ENCODE measurements at regions not wholly inside any gene's neighbourhood (a gene's known extent, or its start where the extent isn't known, plus 50 kb on each side); places are given as distances from the start of the nearest gene placed in this dataset.

DNA sequence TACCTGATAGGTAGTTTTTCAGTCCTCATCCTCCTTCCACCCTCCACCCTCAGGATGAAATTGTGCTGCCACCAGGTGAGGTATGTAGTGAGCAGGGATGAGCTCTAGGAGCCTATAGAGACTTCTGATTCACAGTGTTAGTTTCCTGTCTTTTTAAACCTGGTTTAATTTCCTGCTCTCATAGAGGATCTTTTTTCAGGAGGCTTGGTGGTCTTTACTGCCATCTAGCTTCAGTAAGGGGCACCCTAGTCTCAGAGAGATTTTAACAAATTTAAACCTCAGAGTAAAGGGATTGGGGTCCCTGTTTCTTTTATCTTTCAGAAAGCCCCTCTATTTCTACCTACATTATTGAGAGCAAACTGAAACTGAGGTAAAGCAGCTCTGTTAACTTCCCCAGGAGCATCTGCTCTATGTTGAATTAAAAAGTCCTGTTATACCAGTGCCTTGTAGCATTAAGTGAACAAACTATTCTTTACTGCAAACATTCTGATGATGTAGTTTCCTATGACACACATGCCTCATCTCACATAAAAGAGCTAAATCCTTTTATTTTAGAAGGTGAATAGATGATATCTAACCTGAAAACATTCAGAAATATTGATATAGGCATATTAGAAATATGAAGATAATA is 172.2 kb upstream of the DDHD1 start:
- no peak overlapping the region for H3K4me2 ChIP-seq (ENCODE audit: low read length)
- no peak overlapping the region for H2BK120ac ChIP-seq (ENCODE audit: insufficient read depth, low read length, poor library complexity)
- no peak overlapping the region for H2AFZ ChIP-seq (ENCODE audit: insufficient read depth, low read length, poor library complexity)
- no peaks in the 10 kb centered on the region for H3K36me3 ChIP-seq (ENCODE audit: control insufficient read depth in 1 of 2, insufficient read depth in 2 of 2, low read length in 2 of 2)
- no peak for DNase-seq
- no peak overlapping the region for H2BK12ac ChIP-seq (ENCODE audit: low read length)
- no peaks in the 10 kb centered on the region for H3K9me3 ChIP-seq (ENCODE audit: insufficient read depth, low read depth, low read length)
- no peak overlapping the region for H4K8ac ChIP-seq (ENCODE audit: low read depth, low read length)
- H3K4ac ChIP-seq (ENCODE audit: low read depth, low read length) = no peak overlapping the region
- H2BK5ac ChIP-seq (ENCODE audit: low read depth, low read length, poor library complexity) = no peak overlapping the region
- no peak overlapping the region for H3K18ac ChIP-seq (ENCODE audit: low read length)
- no peak overlapping the region for H3K4me3 ChIP-seq (ENCODE audit: low read depth, low read length)
- H3K14ac ChIP-seq (ENCODE audit: low read length) = no peak overlapping the region
- no peak overlapping the region for H4K91ac ChIP-seq (ENCODE audit: low read depth, low read length)
- no peak overlapping the region for H4K12ac ChIP-seq (ENCODE audit: low read depth, low read length)
- H3K27ac ChIP-seq (ENCODE audit: low read depth, low read length) = no peak overlapping the region
- no peak overlapping the region for H3K9ac ChIP-seq (ENCODE audit: low read length)
- no peaks in the 10 kb centered on the region for H3K27me3 ChIP-seq (ENCODE audit: insufficient read depth, low read length)
- no peaks in the 10 kb centered on the region for H3K4me1 ChIP-seq (ENCODE audit: control insufficient read depth in 1 of 2, insufficient read depth in 2 of 2, low read length in 2 of 2)
- no peak overlapping the region for H3K23ac ChIP-seq (ENCODE audit: low read length)
- no peak overlapping the region for H2AK5ac ChIP-seq (ENCODE audit: low read length)
- H3K79me1 ChIP-seq (ENCODE audit: low read length) = no peaks in the 10 kb centered on the region
- no peaks in the 10 kb centered on the region for H3K79me2 ChIP-seq (ENCODE audit: control insufficient read depth, insufficient read depth, low read length, poor library complexity)

DNA sequence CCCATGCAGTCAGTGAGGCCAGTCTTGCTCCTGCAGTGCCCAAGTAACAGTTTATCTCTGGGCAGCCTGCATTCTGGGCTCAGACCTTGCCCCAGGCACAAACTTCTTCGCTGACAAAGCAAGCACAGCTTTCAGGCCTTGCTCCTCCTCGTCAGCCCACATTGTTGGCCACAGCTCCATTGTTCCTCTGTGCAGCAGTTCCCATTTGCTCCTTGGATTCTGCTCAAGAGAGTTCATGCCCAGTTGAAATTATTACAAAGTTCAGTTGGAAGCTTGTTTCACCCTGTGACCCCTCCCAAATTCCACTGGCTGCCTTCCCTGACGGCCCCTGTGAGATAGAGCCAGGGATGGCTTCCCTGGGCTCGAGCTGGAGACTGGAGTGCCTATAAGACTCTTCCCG is 163.4 kb upstream of the DDHD1 start:
- no peak overlapping the region for H2BK12ac ChIP-seq (ENCODE audit: low read length)
- H3K79me1 ChIP-seq (ENCODE audit: low read length) = no peaks in the 10 kb centered on the region
- H3K27ac ChIP-seq (ENCODE audit: low read depth, low read length) = no peak overlapping the region
- H2AK5ac ChIP-seq (ENCODE audit: low read length) = no peak overlapping the region
- no peak overlapping the region for H3K4me2 ChIP-seq (ENCODE audit: low read length)
- H4K8ac ChIP-seq (ENCODE audit: low read depth, low read length) = no peak overlapping the region
- no CpG with 5 or more reads among the region's 5 CpGs for WGBS (ENCODE audit: extremely low coverage, insufficient coverage, insufficient read length)
- H2AFZ ChIP-seq (ENCODE audit: insufficient read depth, low read length, poor library complexity) = no peak overlapping the region
- H3K9me3 ChIP-seq (ENCODE audit: insufficient read depth, low read depth, low read length) = peaks cover 4% of the 10 kb centered on the region
- peaks cover 0 to 2% of the 10 kb centered on the region in 2 experiments for H3K4me1 ChIP-seq (ENCODE audit: control insufficient read depth in 1 of 2, insufficient read depth in 2 of 2, low read length in 2 of 2)
- H3K14ac ChIP-seq (ENCODE audit: low read length) = no peak overlapping the region
- H3K4me3 ChIP-seq (ENCODE audit: low read depth, low read length) = no peak overlapping the region
- H3K18ac ChIP-seq (ENCODE audit: low read length) = no peak overlapping the region
- no peaks in the 10 kb centered on the region for H3K27me3 ChIP-seq (ENCODE audit: insufficient read depth, low read length)
- H3K79me2 ChIP-seq (ENCODE audit: control insufficient read depth, insufficient read depth, low read length, poor library complexity) = no peaks in the 10 kb centered on the region
- DNase-seq = peak; percentile 78 to 87
- no peak overlapping the region for H4K91ac ChIP-seq (ENCODE audit: low read depth, low read length)
- no peak overlapping the region for H4K12ac ChIP-seq (ENCODE audit: low read depth, low read length)
- H3K36me3 ChIP-seq (ENCODE audit: control insufficient read depth in 1 of 2, insufficient read depth in 2 of 2, low read length in 2 of 2) = no peaks in the 10 kb centered on the region
- H3K9ac ChIP-seq (ENCODE audit: low read length) = no peak overlapping the region
- no peak overlapping the region for H3K23ac ChIP-seq (ENCODE audit: low read length)
- H3K4ac ChIP-seq (ENCODE audit: low read depth, low read length) = no peak overlapping the region
- H2BK120ac ChIP-seq (ENCODE audit: insufficient read depth, low read length, poor library complexity) = no peak overlapping the region
- H2BK5ac ChIP-seq (ENCODE audit: low read depth, low read length, poor library complexity) = no peak overlapping the region

DNA sequence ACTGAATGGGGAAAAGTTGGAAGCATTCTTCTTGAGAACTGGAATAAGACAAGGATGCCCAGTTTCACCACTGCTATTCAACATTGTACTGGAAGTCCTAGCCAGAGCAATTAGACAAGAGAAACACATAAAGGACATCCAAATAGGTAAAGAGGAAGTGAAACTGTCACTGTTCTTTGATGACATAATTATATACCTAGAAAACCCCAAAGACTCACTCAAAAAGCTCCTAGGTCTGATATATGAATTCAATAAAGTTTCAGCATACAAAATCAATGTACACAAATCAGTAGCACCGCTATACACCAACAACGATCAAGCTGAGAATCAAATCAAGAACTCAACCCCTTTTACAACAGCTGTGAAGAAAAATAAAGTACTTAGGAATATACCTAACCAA is 157.3 kb upstream of the DDHD1 start:
- H3K14ac ChIP-seq (ENCODE audit: low read length) = no peak overlapping the region
- no peaks in the 10 kb centered on the region for H3K36me3 ChIP-seq (ENCODE audit: control insufficient read depth in 1 of 2, insufficient read depth in 2 of 2, low read length in 2 of 2)
- no peak overlapping the region for H4K91ac ChIP-seq (ENCODE audit: low read depth, low read length)
- H2BK12ac ChIP-seq (ENCODE audit: low read length) = no peak overlapping the region
- no peak overlapping the region for H3K4me3 ChIP-seq (ENCODE audit: low read depth, low read length)
- H3K79me1 ChIP-seq (ENCODE audit: low read length) = no peaks in the 10 kb centered on the region
- no peak overlapping the region for H3K27ac ChIP-seq (ENCODE audit: low read depth, low read length)
- no peak overlapping the region for H2AK5ac ChIP-seq (ENCODE audit: low read length)
- DNase-seq = no peak
- H3K23ac ChIP-seq (ENCODE audit: low read length) = no peak overlapping the region
- no peak overlapping the region for H4K8ac ChIP-seq (ENCODE audit: low read depth, low read length)
- no peaks in the 10 kb centered on the region for H3K27me3 ChIP-seq (ENCODE audit: insufficient read depth, low read length)
- H2AFZ ChIP-seq (ENCODE audit: insufficient read depth, low read length, poor library complexity) = no peak overlapping the region
- H4K12ac ChIP-seq (ENCODE audit: low read depth, low read length) = no peak overlapping the region
- no peak overlapping the region for H3K4ac ChIP-seq (ENCODE audit: low read depth, low read length)
- WGBS (ENCODE audit: extremely low coverage, insufficient coverage, insufficient read length) = no CpG with 5 or more reads among the region's 2 CpGs
- no peaks in the 10 kb centered on the region for H3K9me3 ChIP-seq (ENCODE audit: insufficient read depth, low read depth, low read length)
- no peak overlapping the region for H3K18ac ChIP-seq (ENCODE audit: low read length)
- no peak overlapping the region for H2BK5ac ChIP-seq (ENCODE audit: low read depth, low read length, poor library complexity)
- no peak overlapping the region for H2BK120ac ChIP-seq (ENCODE audit: insufficient read depth, low read length, poor library complexity)
- no peaks in the 10 kb centered on the region for H3K4me1 ChIP-seq (ENCODE audit: control insufficient read depth in 1 of 2, insufficient read depth in 2 of 2, low read length in 2 of 2)
- no peaks in the 10 kb centered on the region for H3K79me2 ChIP-seq (ENCODE audit: control insufficient read depth, insufficient read depth, low read length, poor library complexity)
- no peak overlapping the region for H3K4me2 ChIP-seq (ENCODE audit: low read length)
- no peak overlapping the region for H3K9ac ChIP-seq (ENCODE audit: low read length)

DNA sequence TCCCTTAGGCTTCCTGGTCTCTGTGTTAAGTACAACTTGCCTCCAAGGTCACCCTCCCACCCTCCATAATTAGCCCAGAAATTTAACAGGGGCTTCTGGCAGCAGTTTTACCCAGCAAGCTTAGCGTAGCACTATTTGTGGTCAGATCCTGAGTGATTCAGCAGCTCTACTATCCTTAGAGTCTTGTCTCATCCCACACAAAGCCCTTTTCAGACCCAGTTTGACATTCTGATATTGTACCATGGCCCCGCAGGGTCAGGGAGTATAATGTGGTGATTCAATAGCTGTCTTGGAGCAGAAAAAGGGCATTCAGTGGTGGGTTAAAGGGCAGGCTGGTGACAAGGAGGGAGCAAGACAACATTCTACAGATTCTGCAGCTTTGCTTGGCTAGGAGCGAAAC is 153.8 kb upstream of the DDHD1 start:
- Histone ChIP-seq H2BK12ac (ENCODE audit: low read length) (no peak overlapping the region), H3K4ac (ENCODE audit: low read depth, low read length) (no peak overlapping the region), H3K9me3 (ENCODE audit: insufficient read depth, low read depth, low read length) (no peaks in the 10 kb centered on the region), H3K4me1 (ENCODE audit: control insufficient read depth in 1 of 2, insufficient read depth in 2 of 2, low read length in 2 of 2) (no peaks in the 10 kb centered on the region), H3K23ac (ENCODE audit: low read length) (peak overlapping the region; percentile 83), H2AK5ac (ENCODE audit: low read length) (no peak overlapping the region), H3K27ac (ENCODE audit: low read depth, low read length) (no peak overlapping the region), H2BK120ac (ENCODE audit: insufficient read depth, low read length, poor library complexity) (no peak overlapping the region), H2BK5ac (ENCODE audit: low read depth, low read length, poor library complexity) (no peak overlapping the region), H3K36me3 (ENCODE audit: control insufficient read depth in 1 of 2, insufficient read depth in 2 of 2, low read length in 2 of 2) (no peaks in the 10 kb centered on the region), H3K79me1 (ENCODE audit: low read length) (no peaks in the 10 kb centered on the region), H3K18ac (ENCODE audit: low read length) (no peak overlapping the region), H3K9ac (ENCODE audit: low read length) (no peak overlapping the region), H3K4me3 (ENCODE audit: low read depth, low read length) (no peak overlapping the region), H4K12ac (ENCODE audit: low read depth, low read length) (no peak overlapping the region), H3K14ac (ENCODE audit: low read length) (no peak overlapping the region), H4K8ac (ENCODE audit: low read depth, low read length) (no peak overlapping the region), H3K4me2 (ENCODE audit: low read length) (no peak overlapping the region), H4K91ac (ENCODE audit: low read depth, low read length) (no peak overlapping the region), H3K79me2 (ENCODE audit: control insufficient read depth, insufficient read depth, low read length, poor library complexity) (no peaks in the 10 kb centered on the region), H3K27me3 (ENCODE audit: insufficient read depth, low read length) (no peaks in the 10 kb centered on the region), H2AFZ (ENCODE audit: insufficient read depth, low read length, poor library complexity) (no peak overlapping the region)
- DNase-seq = no peak
- WGBS (ENCODE audit: extremely low coverage, insufficient coverage, insufficient read length) = no CpG with 5 or more reads among the region's 3 CpGs
